HG03064 (cell line): ENCODE measurements at regions not wholly inside any gene's neighbourhood (a gene's known extent, or its start where the extent isn't known, plus 50 kb on each side); places are given as distances from the start of the nearest gene placed in this dataset.

ENCODE experiments used
- ATAC-seq: cut with Tn5 transposase; IDR thresholded peaks from one replicate; pipeline ENCODE4 v1.9.1; 2021; ENCODE audit warnings: low read depth; ENCODE audit not compliant: unreplicated experiment

DNA sequence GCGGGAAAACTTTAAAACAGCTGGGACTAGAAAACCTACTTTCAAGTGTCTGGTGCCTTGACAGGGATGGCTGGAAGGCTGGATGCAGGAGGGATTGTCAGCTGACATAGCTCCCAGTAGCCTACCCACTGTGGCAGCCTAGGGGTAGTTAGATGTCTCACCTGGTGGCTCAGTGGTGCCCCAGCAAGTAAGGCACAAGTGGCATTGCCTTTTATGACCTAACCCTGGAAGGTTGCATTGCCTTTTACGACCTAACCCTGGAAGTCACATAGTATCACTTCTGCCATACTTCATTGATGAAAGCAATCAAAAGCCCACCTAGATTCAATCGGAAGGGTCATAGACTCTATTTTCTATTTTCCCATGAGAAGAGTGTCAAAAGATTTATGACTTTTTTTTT is 724.7 kb upstream of the TBX3 start:
- no peak for ATAC-seq

DNA sequence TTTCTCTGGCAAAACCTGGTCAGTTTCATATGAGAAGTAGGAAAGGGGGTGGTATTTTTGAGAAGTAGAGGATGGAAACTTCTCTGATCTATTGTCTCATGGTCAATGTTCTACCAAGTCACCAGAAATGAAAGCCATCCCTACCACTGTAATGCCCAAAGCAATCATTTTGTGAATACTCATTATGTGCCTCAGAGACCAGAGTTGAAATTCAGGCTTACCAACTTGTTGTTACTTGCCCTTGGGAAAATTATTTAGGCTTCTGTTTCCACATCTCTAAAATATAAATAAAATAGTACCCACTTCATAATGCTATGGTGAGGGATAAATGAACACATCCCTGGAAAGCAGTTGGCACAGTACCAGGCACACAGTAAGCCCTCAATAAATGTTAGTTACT is 723.7 kb upstream of the TBX3 start:
- no peak for ATAC-seq

- ATAC-seq = no peak
Observed at GRCh38 chr12:115407036-115407435, 723.1 kb upstream of the TBX3 start.

- ATAC-seq = no peak
Observed at GRCh38 chr12:115405471-115405860, 721.5 kb upstream of the TBX3 start.

DNA sequence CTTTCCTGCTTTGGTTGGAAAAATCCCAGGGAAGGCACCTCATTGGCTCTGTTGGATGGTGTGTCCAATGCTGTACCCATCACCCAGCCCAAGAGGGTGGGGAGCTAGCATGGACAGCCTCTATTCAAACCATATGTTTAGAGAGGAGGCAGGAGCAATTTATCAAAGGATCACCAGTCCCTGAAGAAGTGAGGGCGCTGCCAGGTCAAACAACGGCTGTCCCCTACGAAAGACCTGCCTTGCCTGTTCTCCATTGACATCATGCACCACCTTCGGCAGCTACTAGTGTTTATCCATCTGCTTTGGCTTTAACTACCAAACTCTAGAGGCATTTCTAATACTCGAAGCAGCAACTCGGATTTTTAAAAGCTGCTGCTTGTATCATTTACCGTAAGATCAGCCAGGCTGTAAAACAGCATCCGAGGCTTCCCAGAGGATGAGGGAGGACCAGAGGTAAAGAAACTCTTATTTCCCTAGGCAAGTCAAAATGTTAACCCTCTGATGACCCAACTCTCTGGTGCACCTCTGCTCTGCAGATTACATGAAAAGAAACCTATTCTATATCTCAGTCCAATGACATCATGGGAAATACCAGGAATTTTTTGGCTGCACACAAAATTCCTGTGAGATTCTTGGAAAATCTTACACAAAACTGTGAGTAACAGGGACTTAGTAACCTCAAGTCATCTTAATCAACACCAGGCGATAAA is 720.9 kb upstream of the TBX3 start:
- no peak for ATAC-seq

DNA sequence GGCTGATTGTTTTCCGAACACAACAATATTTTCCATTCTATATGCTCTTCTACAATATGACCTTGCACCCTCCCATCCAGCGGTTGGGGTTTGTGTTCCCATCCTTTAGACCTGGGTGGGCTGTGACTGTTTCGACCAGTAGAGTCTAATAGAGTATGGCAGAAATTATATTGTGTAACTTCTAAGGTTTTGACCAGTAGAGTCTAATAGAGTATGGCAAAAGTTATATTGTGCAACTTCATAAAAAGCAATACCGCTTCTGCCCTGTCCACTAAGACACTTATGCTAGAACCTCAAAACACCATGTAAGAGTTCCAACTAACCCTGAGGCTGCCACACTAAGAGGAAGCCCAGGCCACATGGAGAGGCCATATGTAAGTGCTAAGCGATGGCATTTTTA is 719.7 kb upstream of the TBX3 start:
- no peak for ATAC-seq

GRCh38 chr12:115403253-115403652 is 719.3 kb upstream of the TBX3 start:
- ATAC-seq = no peak

- ATAC-seq = no peak
Observed at GRCh38 chr12:115402443-115403180, 718.6 kb upstream of the TBX3 start.

DNA sequence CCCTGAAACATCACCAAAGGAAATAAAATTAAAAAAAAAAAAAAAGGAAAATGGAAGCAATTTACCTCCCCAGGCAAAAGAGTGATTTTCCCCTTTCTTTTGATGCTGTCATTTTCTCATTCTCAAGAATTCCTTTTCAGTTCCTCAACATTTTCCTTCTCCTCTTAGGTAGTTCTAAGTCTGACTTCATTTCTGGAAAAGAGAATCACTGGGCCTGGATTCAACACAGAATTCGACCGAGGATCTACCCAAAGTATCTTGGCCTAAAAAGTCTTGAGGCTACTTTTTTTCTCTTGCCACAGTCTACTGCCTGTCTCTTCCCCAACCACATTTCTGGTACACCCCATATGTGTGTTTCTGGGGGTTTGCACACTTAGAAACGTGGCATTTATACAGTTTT is 717.8 kb upstream of the TBX3 start:
- no peak for ATAC-seq

- no peak for ATAC-seq
Observed at GRCh38 chr12:115400011-115400410, 716.0 kb upstream of the TBX3 start.

DNA sequence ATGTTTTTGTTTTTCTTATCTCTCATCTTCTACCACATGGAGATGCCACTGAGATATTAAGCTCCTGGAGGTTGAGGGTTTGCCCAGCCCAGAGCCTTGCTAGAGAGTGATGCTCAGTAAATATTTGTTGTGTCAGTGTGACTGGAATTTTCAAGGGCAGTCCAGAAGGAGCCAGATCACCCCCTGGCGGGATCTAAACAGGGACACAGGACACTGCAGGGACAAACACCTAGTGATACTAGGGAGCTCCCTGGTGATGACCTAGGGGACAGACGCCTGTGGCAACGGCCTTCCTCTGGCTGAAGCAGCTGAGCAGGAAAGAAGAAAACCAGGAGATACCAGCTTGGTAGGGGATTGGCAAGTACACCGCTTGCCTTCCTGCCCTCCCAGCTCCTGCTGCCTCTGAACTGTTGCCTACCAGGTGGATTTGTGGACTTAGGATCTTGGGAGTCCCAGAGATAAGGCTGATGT is 714.4 kb upstream of the TBX3 start:
- ATAC-seq = no peak

DNA sequence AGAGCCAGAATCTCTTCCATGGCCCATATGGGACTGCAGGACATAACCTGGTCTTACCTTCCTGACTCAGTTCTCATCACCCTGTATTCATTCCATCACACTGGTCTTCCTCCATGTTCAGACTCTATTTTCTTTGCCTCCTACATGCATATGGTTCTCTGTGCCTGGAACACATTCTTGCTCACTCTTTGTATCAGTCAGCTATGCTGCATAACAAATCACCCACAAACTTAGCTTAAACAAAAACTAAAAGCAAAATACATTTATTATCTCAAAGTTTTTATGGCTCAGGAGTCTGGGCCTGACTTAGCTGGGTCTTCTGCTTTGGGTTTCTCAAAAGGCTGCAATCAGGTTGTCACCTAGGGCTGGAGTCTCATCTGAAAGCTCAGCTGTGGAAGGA is 712.6 kb upstream of the TBX3 start:
- ATAC-seq = no peak

DNA sequence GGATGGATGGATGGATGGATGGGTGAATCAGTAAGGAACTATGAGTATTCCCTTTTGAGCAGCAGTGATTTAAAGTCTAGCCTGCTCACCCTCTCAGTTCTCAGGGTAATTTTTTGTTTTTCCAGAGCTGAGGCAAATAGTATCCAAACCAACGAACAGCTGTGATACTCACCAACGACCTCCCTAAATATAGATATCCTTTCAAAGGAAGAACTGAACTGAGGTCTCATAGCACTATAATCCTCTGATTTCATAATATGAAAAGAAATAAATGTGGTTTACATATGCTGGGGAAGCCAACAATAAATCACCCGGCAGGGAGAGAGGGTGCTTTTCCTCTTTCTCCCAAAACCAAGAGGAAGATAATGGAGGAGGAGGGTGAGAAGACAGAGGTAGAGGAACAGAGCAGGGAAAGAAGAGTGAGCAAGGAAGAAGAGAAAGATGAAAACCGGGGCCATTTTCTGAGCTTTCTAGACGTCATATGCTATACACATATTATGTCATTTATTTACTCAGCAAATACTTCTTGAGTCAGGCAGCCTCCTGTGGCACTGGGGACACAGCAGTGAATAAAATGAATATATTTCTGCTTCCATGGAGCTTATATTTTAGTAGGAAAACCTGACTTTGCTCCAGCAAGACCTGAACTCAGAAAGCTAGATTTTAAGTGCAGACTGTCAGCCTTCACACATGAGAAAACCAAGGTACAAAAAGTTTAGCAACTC is 710.7 kb upstream of the TBX3 start:
- no peak for ATAC-seq

GRCh38 chr12:115388139-115388538 is 704.2 kb upstream of the TBX3 start:
- no peak for ATAC-seq

- ATAC-seq = no peak
Observed at GRCh38 chr12:115387467-115387901, 703.5 kb upstream of the TBX3 start.

DNA sequence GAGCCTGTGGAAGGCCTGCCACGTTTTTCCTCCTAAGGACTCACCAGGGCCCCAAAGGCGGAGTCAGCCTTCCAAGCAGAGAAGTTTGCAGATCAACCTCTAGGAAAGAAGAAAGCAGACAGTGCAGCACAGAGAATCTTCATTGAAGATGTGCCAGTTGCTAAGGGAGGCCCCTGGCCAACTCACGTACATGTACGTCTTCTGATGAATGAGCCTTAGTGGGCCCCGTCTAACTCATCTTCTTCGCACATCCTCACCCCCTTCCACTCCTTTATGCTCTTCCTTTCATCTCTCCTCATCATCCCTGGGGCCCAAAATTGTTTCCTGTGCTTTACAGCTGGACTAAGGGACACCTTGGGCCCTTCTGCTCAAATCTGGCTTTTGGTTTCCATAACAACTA is 703.0 kb upstream of the TBX3 start:
- ATAC-seq = no peak

DNA sequence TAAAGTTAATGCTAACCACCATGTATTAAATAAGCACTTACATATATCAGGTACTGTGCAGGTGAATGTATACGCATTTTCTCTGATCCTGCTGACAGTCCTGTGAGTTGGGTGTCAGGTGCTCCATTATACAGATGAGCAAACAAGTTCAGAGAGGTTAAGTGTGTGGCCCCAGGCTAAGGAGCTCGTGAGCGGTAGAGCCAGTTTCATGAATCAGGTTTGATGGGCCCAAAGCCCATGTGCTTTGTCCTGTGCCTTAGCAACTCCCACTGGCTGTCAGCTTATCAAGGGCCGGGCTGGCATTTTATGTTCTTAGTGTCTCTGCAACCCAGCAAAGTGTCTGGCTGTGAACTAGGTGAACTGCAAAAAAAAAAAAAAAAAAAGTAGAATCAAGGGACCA is 701.2 kb upstream of the TBX3 start:
- no peak for ATAC-seq

- ATAC-seq = no peak
Observed at GRCh38 chr12:115384391-115384790, 700.4 kb upstream of the TBX3 start.

DNA sequence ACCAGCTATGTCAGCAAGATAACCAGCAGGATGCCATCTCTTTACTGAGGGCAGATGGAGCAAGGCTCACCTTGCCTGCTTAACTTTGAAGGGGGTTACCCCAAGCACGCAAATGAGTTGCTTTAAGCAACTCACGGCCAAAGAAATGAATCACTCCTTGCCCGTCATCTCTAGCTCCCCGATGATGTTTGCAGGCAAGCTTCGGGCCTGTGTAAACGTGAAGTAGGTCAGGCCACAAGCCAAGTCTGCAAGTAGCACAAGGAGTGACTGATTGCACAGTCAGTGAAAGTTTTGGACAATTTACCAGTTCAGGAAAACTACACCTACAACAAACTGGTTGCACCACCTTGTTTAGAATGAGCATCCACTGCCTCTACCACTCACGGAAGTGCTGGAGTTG is 699.7 kb upstream of the TBX3 start:
- ATAC-seq = no peak

DNA sequence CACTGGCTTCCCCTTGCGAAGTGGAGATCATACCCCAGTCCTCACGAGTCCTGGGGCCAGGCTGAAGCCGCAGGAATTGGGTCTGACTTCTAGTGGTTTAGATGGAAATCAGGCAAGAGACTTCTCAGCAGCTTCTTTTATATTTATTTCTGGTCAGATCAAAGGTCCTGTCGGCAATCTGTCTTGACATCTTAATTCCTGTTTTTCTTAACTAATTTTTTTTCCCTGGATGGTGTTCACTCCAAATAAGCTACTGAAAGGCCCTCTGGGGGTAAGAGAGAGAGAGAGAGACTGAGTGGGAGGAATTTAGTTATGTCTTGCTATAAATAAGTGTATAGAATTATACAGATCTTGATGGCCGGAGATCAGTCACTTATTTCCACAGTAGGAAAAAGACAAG is 698.7 kb upstream of the TBX3 start:
- no peak for ATAC-seq

GRCh38 chr12:115380546-115381120 is 696.7 kb upstream of the TBX3 start:
- ATAC-seq = no peak
